AG04450 (cell line): ENCODE measurements at regions not wholly inside any gene's neighbourhood (a gene's known extent, or its start where the extent isn't known, plus 50 kb on each side); places are given as distances from the start of the nearest gene placed in this dataset.

ENCODE experiments used
- CTCF ChIA-PET: fragments of 300-600, 350-600 bp; formaldehyde crosslinking; extraction: SDS; loops from one replicate; lab custom pipeline; 2022; ENCODE audit warnings: antibody characterized with exemption, inconsistent platforms; lab: Charles Lee
- POLR2A ChIA-PET: fragments of 350-600 bp; formaldehyde crosslinking; extraction: SDS; loops from one replicate; lab custom pipeline; 2021; ENCODE audit warnings: antibody characterized with exemption, inconsistent platforms; lab: Yijun Ruan, JAX
- DNase-seq: peaks from one replicate; pipeline ENCODE4 v3.0.0-alpha.2; 2011; ENCODE audit warnings: low read depth, low spot score
- H3K27ac ChIP-seq: one replicate; pipeline ENCODE4 v1.5.1; 2012; ENCODE audit warnings: low read depth, low read length, control low read depth
- H3K27me3 ChIP-seq: one replicate; pipeline ENCODE4 v1.6.0; 2012; ENCODE audit warnings: low read length; ENCODE audit not compliant: control insufficient read depth, insufficient read depth
- H3K4me3 ChIP-seq: 2 replicates; pipeline ENCODE4 v1.5.1; 2011; ENCODE audit warnings: mild to moderate bottlenecking, low read depth, low read length, control low read depth
- H3K9me3 ChIP-seq: 2 replicates; pipeline ENCODE4 v1.5.1; 2012; ENCODE audit warnings: low read length; ENCODE audit not compliant: control insufficient read depth, insufficient read depth
- TF ChIP-seq, protein P1 (sequence below): IDR thresholded peaks from 2 replicates; pipeline ENCODE4 v1.5.1; 2011; ENCODE audit warnings: low read depth, low read length, control low read depth, inconsistent platforms

DNA sequence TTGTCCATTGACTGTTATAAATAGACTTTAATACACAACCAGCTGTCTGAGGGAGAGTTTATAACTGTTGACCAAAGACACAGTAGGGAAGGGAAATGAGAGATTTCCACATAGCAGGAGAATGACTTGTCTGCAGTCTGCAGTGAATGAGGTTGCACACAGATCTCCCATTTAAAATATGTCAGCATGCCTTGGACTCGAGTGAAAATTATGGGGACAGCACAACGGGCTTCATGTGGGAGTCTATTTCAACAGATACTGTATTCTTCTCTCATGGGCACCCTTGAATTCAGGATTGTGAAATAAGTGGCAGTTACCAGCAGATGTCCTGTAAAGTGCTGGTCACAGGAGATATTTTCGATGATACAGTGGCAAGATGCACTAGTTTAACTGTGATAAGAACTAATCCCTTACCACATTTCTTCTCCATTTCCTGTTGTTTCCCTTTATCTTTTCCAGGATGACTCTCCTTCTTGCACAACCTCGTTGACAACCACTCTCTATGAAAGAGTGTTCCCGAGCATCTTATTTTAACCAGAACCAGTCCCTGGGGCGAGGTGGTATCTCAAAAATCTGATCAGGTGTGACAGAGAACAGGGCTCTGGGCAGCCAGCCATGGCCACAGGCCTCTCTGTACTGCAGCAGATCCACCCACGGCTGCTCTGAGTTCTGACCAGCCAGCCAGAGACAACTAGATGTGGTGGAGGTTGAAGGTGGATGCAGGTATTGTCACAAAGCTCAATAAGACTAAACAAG, 51.5 kb upstream of the MAP3K1 start:
- H3K27ac ChIP-seq: no peak overlapping the region
- H3K27me3 ChIP-seq: peaks cover 6% of the 10 kb centered on the region
- no peak for DNase-seq
- H3K4me3 ChIP-seq: no peak overlapping the region
- POLR2A ChIA-PET: no interaction called here
- CTCF ChIA-PET: no interaction called here
- H3K9me3 ChIP-seq: no peaks in the 10 kb centered on the region
- TF ChIP-seq, protein P1, sequence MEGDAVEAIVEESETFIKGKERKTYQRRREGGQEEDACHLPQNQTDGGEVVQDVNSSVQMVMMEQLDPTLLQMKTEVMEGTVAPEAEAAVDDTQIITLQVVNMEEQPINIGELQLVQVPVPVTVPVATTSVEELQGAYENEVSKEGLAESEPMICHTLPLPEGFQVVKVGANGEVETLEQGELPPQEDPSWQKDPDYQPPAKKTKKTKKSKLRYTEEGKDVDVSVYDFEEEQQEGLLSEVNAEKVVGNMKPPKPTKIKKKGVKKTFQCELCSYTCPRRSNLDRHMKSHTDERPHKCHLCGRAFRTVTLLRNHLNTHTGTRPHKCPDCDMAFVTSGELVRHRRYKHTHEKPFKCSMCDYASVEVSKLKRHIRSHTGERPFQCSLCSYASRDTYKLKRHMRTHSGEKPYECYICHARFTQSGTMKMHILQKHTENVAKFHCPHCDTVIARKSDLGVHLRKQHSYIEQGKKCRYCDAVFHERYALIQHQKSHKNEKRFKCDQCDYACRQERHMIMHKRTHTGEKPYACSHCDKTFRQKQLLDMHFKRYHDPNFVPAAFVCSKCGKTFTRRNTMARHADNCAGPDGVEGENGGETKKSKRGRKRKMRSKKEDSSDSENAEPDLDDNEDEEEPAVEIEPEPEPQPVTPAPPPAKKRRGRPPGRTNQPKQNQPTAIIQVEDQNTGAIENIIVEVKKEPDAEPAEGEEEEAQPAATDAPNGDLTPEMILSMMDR: no peak

DNA sequence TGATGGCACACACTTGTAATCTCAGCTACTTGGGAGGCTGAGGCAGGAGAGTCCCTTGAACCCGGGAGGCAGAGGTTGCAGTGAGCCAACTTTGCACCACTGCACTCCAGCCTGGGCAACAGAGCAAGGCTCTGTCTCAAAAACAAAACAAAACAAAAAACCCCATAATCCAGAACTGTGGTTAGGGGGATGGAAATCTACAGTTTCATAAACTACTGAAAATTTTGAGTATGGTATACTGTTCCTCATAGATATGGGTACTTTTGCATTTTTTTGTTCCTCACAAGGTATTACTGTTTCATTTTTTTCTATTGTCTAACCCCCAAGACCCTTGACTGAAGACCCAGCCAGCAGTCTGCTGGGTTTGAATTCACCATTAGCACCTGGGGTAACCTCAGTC, 52.2 kb upstream of the MAP3K1 start:
- ChIA-PET CTCF (no interaction called here), POLR2A (no interaction called here)
- no peaks in the 10 kb centered on the region for H3K9me3 ChIP-seq
- H3K4me3 ChIP-seq: no peak overlapping the region
- no peak for DNase-seq
- TF ChIP-seq, protein P1: no peak
- no peak overlapping the region for H3K27ac ChIP-seq
- H3K27me3 ChIP-seq: peaks cover 6% of the 10 kb centered on the region

DNA sequence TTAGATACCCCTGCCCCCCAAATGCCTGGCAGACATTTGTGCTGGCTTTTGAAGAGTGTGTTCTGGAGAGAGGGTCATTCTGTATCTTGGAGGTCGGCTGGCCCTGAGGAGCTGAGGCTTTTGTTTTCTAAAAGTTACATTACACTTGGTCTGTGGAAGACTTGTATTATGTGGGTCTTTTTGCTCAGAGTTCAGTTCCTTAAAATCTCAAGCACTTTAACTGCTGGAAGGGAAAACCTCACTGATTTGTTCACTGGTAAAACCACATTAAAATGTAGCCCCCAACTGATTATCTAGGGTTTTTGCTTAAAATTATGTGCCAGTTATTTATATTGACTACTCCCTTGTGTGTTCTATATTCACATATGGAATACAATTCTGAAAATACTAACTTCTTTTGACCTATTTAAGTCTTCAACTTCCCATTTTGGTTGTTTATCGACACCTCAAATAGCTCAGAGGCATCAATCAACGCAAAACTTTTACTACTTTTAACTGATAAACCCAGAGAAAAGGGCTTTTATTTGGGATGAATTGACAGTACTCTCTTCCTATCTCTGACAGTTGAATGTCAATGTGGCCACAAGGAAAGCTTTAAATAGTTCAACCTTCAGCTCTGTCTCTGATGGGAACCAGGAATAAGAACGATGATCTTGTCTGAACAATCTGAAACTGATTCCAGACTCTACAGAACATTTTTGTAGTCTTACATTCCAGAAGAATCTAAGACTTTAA, 54.0 kb upstream of the MAP3K1 start:
- no peak for DNase-seq
- Histone ChIP-seq H3K27ac (no peak overlapping the region), H3K9me3 (no peaks in the 10 kb centered on the region), H3K4me3 (no peak overlapping the region), H3K27me3 (peaks cover 6% of the 10 kb centered on the region)
- CTCF ChIA-PET: no interaction called here
- TF ChIP-seq, protein P1: no peak
- POLR2A ChIA-PET: no interaction called here

DNA sequence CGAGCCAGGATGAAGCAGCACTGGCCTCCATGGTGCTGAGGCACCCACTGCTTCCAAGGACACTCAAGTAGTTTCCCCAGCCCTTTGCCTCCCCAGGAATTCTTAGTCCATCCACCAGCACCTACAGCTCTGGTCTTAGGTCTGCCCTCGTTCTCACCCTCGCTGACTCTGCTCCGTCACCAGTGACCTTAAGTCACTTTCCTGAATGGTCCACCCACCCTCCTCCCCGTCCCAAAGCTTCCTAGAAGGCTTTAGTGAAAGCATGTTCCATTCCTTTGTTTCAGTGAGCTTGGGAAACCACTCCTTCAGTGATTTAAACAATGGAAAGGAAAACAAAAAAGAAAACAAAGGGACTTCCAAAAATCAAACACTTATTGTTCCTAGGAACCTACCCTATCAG, 54.6 kb upstream of the MAP3K1 start:
- POLR2A ChIA-PET: no interaction called here
- CTCF ChIA-PET: no interaction called here
- peaks cover 6% of the 10 kb centered on the region for H3K27me3 ChIP-seq
- no peak for DNase-seq
- TF ChIP-seq, protein P1: no peak
- no peak overlapping the region for H3K4me3 ChIP-seq
- H3K9me3 ChIP-seq: no peaks in the 10 kb centered on the region
- no peak overlapping the region for H3K27ac ChIP-seq
